ENCODE measurements at regions not wholly inside any gene's neighbourhood (a gene's known extent, or its start where the extent isn't known, plus 50 kb on each side); places are given as distances from the start of the nearest gene placed in this dataset.

DNA sequence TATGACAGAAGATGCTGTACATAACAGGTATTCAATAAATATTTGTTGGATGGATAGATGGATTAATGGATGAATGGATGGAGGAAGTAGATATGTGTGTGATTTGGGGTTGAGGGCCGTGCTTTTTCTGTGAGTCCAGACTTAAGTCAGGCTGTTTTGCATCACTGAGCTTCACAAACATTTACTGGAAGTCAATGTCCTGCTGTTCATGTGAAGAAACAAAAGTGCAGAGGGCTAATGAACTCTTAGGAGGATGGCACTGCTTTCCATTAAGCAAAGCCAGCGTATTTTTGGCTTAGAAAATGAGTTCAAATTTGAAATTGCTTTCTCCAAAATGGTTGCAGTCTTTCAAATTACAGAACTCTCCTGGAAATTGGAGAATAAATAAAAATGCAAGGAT lies 260.6 kb upstream of the SASH1 start:
- TF ChIP-seq POLR2A (IDR thresholded peaks at IDR 0.05; ENCODE audit: low read length) = no peak
- TF ChIP-seq GATA1 (IDR thresholded peaks at IDR 0.05; ENCODE audit: low read depth, low read length) = no peak
